HG02588 (cell line): ENCODE measurements at regions not wholly inside any gene's neighbourhood (a gene's known extent, or its start where the extent isn't known, plus 50 kb on each side); places are given as distances from the start of the nearest gene placed in this dataset.

ENCODE experiments used
- ATAC-seq: cut with Tn5 transposase; IDR thresholded peaks from one replicate; pipeline ENCODE4 v1.9.1; 2021; ENCODE audit warnings: mild to moderate bottlenecking, moderate library complexity; ENCODE audit not compliant: unreplicated experiment

DNA sequence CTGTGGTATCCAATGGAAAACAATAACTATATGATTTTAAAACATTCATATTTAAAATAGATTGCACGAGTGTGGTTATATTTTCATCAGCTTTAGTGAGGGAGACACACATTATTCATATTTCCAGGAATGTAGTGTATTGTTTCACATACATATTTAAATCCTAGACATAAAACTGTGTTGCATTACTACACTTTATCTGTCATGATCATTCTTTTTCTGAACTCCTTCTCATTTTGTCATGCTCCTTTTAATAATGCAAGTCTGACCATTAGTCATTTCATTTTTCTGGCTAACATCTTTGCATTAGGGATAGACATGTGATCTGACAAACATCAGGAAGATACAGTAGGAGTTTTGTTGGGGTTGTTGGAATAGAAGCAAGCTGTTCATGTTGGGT is 1382.7 kb downstream of the PCDH7 start:
- no peak for ATAC-seq

- ATAC-seq: no peak
Observed at GRCh38 chr4:32106767-32107166, 1386.6 kb downstream of the PCDH7 start.

- no peak for ATAC-seq
Observed at GRCh38 chr4:32112891-32113290, 1392.7 kb downstream of the PCDH7 start.

DNA sequence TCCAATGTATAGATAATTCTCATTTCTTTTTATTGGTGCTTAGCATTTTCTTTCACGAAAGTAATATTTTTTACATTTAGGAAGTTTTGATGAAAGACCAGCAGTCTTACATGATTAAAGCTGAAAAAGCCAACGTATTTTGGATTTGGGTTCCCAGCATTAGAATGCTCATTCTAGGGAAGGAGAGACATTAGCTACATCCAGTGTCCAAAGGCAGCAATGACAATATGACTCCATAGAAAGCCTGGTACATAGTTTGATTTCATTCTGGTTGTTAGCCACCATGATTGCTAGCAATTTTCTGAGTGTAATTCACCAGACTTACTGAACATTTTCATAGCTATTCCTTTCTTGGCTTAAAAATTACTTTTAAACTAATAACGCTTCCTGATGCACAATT is 1397.5 kb downstream of the PCDH7 start:
- ATAC-seq: no peak

DNA sequence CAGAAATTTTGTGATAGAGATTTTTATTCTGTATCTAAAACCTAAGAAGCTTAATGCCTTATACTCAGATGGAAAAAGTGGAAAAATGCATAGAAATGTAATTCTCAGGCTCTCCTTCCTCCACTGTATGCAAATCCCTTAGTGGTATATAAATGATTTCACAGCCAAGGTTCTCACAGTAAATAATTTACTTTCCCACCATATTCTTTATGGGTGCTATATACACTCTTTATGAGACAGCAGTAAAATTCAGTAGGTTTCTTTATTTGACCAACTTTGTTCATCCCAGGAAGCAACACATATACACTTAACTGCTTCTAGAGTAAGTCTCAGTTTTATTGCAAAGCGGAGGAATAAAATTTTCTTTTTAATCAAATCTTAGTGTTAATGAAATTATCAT is 1399.7 kb downstream of the PCDH7 start:
- ATAC-seq: no peak

DNA sequence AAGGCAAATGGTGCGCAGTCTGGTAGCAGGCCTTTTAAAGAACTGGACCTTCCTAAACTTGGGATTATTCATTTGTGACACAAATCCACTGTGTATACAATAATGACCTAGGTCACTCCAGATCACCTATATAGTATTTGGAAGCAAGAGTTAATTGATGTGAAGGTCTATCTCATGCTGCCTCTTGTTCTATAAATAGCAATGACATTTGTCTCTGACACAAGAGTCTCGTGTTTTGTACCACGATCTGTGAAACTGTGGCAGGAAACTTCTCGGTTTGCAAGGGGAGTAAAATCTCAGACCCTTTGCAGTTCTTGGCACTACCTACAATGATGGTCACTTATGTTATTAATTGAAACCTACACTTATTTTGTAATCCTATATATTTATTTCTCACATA is 1408.4 kb downstream of the PCDH7 start:
- ATAC-seq: no peak

- ATAC-seq: no peak
Observed at GRCh38 chr4:32129967-32130366, 1409.8 kb downstream of the PCDH7 start.

- no peak for ATAC-seq
Observed at GRCh38 chr4:32133141-32133540, 1413.0 kb downstream of the PCDH7 start.

DNA sequence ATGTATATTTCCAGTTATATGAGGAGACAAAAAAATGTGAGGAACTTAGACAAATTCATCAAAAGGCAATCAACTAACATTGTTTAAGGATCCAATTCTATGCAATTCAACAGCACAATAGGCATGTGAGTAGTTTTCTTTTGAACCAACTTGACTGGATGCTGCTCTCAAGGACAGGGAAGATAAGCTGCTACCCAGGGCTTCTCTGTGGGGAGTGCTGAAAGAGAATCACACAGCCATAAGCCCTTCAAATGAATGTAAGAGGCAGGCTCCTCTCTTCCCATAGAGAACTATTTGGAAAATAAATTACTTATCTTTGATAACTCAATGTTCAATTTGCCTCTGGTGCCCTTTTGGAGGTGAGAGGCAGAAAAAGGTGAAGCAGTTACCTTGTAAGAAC is 1413.6 kb downstream of the PCDH7 start:
- ATAC-seq: no peak

GRCh38 chr4:32135642-32136041 is 1415.5 kb downstream of the PCDH7 start:
- no peak for ATAC-seq

DNA sequence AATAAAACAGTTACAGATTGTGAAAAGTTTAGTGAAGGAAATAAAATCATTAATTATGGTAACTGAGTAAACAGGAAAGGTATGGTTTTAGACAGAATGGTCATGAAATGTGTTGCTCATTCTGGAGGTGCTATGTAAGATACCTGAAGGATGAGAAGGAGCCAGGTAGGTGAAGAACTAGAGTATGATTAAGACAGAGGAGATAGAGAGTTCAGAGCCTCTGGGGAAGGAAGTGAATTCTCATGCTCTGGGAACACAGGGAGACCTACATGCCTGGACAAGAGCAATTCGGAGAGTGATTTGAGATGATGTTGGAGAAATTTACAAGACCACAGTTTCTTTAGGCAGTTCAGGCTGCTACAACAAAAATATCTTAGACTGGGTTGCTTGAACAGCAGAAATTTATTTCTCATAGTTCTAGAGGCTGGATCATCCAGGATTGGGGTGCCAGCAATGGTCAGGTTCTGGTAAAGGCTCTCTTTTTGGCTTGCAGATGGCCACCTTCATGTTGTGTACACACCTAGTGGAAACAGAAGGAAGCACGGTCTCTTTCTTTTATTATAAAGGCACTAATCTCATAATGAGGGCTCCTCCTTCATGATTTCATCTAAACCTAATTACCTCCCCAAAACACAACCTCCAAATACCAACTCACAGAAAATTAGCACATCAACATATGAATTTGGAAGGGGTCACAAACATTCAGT is 1416.1 kb downstream of the PCDH7 start:
- no peak for ATAC-seq

DNA sequence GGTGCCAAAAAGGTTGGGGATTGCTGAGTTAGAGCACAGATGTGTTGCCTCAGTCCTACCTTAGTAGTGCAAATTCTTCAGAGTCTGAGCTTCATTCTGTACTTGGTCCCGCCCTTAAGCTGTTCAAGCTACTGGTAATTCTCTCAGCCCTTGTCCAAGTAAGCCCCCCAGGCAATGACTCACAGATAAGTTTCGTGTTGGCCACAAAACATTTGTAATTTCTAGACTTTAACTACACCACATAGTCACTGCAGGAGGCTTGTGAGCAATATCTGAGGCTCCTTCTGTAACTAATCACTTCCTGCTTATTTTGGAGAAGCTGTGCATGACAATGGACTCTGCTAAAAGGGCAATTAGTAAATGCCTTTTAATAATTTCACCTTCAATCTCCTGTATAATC is 1420.5 kb downstream of the PCDH7 start:
- no peak for ATAC-seq

- no peak for ATAC-seq
Observed at GRCh38 chr4:32142075-32142474, 1421.9 kb downstream of the PCDH7 start.

- ATAC-seq: no peak
Observed at GRCh38 chr4:32145987-32146386, 1425.8 kb downstream of the PCDH7 start.

DNA sequence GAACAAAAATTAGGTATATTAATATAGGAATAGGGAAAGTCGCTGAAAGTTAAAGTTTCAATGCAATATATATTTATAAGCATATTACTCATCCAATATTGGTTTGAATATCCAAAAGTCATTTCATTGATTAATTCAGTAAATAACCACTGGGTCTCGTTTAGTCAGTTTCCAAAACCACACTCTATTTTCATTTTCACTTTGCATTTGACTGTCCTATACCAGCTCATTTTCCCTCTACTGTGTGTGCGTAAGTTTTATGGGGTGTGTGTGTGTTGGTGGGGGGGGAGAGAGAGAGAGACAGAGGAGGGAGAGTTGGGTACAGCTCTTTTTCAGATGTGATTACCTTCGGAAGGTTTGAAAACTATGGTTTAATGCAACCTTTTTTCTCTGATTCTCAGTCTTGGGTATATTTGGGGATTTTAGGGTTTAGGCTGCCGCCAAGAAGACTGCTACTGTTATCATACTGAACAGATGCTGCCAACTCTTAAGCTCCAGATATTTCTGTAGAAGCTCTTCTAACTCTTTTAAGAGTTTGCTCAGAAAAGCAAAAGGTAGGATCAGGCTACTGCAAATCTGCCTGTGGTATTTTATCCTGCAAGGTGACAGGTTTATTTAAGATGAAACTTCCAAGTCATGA is 1427.4 kb downstream of the PCDH7 start:
- no peak for ATAC-seq

- ATAC-seq: no peak
Observed at GRCh38 chr4:32148111-32148666, 1428.0 kb downstream of the PCDH7 start.

GRCh38 chr4:32158961-32159360 is 1438.8 kb downstream of the PCDH7 start:
- ATAC-seq: no peak

- no peak for ATAC-seq
Observed at GRCh38 chr4:32161392-32161791, 1441.2 kb downstream of the PCDH7 start.

DNA sequence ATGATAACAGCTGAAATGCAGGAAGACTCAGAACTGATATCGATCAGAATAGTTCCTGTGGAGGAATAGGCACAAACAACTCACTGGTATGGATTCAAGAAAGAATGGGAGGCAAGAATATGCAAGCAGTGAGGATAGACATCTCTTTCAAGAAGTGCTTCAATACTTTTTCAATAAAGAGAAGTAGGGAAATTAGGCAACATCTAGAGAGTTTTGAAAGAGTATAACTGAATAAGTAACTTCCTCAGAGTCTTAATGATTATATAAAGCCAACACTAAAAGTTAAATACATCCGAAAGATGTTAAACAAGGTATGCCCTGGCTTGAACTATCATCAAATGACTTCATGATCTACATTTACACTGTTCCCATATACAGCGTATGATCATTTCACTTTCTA is 1443.0 kb downstream of the PCDH7 start:
- no peak for ATAC-seq

GRCh38 chr4:32169841-32170240 is 1449.7 kb downstream of the PCDH7 start:
- ATAC-seq: no peak

DNA sequence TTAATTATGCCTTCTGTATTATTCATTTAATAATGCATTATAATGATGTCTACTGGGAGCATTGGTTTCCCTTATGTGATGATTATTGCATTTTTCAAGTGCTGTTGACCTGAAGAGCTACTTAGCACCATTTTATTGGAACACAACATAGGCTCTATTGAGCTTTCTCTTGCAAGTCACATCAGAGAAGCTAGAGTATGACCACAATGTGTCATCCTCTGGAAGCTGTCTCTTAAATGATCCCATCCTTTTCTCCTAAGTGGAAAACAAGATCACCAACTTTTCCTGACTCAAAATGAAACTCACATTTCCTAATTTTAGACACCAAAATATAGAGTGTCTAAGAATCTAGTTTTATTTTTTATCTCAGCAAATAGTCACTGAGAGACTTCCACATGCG is 1451.9 kb downstream of the PCDH7 start:
- no peak for ATAC-seq

- ATAC-seq: no peak
Observed at GRCh38 chr4:32172761-32173160, 1452.6 kb downstream of the PCDH7 start.

GRCh38 chr4:32180086-32180485 is 1459.9 kb downstream of the PCDH7 start:
- no peak for ATAC-seq
